Kidney glomerular epithelial cell (primary cell): ENCODE measurements at regions not wholly inside any gene's neighbourhood (a gene's known extent, or its start where the extent isn't known, plus 50 kb on each side); places are given as distances from the start of the nearest gene placed in this dataset.
A peak's percentile ranks its signal among the peaks of the same experiment; 100 is the strongest.
"Not testable (repeated sequence)": the region's sequence is repeated elsewhere in the genome, so short reads cannot be mapped to it uniquely, and the experiment has no call there.

ENCODE experiments used
- DNase-seq: peaks from one replicate; lab custom pipeline; 2025; lab: John Stamatoyannopoulos, UW

DNA sequence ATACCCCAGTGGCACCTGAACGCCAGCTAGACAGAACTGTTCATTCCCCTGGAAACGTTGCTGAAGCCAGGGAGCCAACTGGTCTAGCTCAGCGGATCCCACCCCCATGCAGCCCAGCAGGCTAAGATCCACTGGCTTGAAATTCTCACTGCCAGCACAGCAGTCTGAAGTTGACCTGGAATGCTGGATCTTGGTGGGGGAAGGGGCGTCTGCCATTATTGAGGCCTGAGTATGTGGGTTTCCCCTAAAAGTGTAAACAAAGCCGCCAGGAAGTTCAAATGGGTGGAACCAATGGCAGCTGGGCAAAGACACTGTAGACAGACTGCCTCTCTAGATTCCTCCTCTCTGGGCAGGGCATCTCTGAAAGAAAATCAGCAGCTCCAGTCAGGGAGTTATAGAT lies 213.0 kb downstream of the NKX6-1 start:
- DNase-seq, result no peak

DNA sequence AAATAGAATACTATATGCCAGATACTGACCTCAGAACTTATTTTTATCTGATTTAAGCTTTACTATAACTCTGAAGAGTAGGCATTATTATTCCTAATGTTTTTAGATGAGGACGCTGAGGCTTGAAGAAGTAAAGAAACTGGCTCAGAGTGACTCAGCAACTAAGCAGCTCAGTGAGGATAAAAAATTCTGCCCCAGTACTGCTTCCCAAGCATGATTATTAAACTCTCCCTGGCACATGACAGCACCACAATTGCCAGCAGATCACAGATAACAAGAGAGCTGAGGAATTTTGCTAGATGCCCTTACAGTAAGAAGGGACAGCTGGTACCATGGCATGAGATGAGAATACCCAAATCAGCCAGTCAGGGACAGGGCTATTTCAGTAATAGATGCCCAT lies 219.4 kb downstream of the NKX6-1 start:
- DNase-seq, result peak; percentile 13

DNA sequence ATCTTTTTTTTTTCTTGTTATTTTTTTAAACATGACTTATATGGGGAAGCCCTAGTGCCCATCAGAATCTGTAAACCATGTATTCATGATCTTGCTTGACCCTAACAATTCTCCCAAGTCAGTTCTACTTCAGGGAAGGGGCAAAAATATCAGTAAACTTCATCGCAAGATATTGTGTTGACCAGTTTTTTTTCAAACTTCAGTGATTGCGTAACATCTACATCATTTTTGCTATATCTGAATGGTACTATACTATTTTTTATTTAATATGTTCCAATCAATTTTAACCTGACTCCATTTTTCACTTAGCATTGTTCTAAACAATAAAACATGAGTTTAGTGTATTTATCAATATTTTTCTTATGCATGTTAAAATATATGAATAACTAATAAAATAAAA lies 221.2 kb downstream of the NKX6-1 start:
- DNase-seq, result no peak

DNA sequence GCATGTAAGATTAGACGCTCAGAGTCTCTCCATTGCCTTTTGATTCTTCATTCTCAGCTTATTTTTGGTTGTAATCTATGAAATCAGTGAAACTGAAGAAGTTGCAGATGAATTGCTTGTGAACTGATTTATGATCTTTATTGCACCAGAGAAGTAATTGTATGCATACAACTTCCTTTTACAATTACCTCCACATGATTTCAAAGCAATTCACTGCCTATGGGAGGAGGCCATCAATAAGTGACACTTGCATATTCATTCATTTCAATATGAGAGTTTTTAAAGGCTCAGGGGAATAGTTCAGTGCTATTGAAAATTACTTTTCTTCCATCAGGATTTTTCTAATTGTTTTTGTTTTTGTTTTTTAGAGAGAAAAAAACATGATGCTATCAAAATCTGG lies 222.3 kb downstream of the NKX6-1 start:
- DNase-seq, result no peak

DNA sequence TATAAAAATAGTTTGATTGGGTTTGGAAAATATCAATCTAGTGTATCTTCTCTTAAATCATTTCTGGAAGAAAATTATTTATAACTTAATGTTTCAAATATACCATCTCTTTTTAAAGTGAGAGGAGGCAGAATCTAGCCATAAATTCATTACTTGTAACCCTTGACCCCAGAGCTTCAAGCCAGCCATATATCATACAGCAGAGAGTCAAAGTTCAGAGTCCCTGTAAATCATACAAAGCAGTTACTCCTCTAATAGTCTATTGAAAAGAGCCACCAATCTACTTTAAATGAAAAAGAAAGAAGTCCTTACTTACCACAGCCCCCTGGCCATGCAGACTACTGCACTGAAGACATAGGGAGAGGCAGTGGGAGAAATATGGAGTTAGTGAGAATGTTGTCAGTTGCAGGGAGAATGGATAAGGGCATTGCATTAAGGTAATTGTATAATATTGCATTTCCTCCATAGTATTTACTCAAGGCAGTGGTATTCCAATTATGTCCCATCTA lies 229.5 kb downstream of the NKX6-1 start:
- DNase-seq, result no peak

DNA sequence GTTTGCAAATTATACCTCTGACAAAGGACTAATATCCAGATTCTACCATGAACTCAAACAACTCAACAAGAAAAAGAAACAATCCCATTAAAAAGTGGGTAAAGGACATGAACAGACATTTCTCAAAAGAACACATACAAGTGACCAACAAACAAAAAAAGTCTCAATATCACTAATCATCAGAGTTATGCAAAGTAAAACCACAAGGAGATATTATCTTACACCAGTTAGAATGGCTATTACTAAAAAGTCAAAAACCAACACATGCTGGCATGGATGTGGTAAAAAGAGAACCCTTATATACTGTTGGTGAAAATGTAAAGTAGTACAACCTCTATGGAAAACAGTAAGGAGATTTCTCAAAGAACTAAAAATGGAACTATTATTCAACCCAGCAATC lies 234.4 kb downstream of the NKX6-1 start:
- no peak for DNase-seq

DNA sequence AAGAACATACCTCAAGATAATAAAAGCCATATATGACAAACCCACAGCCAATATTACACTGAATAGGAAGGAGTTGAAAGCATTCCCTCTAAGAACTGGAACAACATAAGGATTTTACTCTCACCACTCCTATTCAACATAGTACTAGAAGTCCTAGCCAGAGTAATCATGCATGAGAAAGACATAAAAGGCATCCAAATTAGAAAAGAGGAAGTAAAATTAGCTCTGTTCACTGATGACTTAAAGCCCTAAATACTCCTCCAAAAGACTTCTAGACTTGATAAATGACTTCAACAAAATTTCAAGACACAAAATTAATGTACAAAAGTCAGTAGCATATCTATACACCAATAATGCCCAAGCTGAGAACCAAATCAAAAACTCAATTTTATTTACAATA lies 235.7 kb downstream of the NKX6-1 start:
- no peak for DNase-seq

DNA sequence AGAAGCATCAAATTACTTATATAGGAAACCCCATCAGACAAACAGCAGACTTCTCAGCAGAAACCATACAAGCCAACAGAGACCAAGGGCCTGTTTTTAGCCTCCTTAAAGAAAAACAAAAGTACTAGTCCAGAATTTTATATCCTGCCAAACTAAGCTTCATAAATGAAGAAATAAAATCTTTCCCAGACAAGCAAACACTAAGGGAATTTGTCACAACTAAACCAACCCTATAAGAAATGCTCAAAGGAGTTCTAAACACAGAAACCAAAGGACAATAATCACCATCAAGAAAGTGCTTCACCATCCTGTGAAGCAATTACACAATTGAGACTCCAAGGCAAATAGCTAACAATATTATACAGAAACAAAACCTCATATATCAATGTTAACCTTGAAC lies 238.6 kb downstream of the NKX6-1 start:
- no peak for DNase-seq

DNA sequence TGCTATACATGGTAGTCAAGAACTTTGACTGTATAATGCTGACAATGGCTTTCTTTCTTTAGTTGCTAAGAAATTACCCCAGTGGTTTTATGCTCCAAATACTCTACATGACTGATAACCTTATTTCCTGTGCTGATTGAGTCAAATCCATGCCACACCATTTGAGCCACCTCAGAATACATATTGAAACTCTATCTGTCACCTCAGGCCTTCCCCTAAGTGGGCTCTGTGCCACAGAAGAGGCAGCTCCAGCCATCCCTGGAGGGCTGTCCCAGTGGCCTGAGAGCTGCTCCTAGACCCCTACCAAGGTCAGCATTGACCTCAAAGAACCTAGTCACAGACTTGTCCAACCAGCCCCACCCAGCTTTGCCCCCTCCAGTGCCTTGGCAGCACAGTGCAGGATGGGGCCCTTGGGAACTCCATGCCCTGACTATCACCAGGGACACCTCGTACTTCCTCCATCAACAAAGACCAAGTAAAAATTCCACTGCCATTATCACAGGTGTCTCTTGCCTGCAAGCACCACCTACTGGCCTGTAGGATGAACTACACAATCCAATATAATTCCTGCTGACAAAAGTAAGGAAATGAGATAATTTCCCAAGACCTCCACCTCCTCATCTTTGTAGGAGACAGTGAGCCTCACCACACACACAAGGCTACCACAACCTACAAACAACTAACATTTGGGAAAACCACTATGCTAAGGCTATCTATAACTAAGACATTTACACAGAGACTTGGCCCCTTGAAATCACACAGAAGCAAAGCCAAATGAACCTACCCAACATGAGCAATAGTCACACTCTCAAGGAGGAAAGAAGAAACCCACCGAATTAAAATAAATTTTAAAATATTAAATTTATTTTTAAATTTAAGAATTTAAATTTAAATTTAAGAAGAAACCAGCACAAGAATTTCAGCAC lies 239.9 kb downstream of the NKX6-1 start:
- DNase-seq, result peak; percentile 48

DNA sequence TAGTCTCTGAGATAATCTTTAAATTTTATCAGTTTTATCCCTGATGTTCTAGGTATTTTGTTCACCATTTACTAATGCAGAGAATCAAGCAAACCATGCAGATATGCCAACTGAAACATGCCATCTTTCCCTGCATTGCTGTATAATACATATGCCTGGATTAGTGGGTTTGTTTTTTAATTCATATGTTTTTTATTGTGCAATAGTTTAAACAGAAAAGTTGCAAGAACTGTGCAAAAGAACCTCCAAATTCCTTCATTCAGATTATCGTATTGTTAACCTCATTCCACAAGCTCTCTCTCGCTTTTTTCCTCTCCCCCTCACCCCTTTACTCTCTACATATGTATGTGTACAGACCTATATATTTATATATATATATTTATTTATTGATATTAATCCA lies 244.6 kb downstream of the NKX6-1 start:
- DNase-seq, result no peak

DNA sequence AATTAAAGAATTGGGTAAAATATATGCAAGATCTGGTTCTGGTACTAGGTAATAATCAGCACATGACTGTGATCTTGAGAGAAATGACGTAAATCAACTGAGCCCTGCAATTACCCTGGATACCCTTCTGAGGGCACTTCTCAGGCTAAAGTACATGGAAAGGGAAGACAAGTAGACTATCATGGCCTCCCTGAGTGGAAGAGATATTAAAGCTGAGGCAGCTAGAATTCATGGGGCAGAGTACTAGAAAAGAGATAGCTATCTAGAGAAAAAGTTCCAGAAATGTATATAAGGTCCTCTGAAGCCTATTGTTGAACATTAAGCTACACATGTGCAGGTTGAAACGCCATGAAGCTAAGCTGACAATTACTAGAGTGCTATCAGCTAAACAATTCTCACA lies 249.6 kb downstream of the NKX6-1 start:
- no peak for DNase-seq

DNA sequence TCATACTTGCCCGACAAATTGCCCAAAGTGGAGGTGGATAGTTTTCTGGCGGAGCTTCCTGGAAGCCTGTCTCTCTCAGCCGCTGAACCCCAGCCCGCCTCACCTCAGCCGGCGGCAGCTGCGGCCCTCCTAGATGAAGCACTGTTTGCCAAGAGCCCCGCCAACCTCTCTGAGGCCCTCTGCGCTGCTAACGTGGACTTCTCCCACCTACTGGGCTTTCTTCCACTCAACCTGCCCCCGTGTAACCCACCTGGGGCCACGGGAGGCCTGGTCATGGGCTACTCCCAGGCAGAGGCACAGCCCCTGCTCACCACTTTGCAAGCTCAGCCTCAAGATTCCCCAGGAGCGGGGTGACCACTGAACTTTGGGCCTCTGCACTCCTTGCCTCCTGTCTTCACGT lies 254.1 kb downstream of the NKX6-1 start:
- DNase-seq, result not testable (repeated sequence)

DNA sequence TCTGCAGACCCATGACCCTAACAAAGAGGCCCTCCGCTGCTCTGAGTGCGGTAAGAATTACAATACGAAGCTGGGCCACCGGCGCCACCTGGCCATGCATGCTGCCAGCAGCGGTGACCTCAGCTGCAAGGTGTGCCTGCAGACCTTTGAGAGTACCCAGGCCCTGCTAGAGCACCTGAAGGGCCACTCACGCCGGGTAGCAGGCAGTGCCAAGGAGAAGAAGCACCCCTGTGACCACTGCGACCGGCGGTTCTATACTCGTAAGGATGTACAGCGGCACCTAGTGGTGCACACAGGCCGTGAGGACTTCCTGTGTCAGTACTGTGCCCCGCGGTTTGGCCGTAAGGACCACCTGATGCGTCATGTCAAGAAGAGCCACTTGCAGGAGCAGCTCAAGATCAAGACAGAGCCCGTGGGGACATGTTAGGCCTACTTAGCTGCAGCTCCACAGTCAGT lies 254.7 kb downstream of the NKX6-1 start:
- not testable (repeated sequence) for DNase-seq

DNA sequence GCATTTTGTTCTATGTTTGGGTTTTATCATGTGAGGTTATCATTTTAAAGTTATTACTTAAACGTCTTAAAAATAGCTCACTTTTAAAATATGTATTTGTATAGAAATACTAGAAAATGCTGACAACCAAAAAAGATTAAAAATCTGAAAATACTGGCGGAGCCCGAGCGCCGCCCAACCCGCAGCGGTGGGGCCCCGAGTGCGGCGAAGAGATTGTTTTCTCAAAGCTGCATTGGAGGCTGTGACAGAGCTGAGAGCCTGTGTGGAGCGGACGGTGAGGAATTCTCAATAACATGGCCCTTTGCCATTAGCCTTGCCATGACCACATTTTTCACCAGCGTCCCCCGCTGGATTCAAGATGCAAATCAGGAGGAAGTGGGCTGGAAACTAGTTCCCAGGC lies 255.4 kb downstream of the NKX6-1 start:
- DNase-seq, result no peak

DNA sequence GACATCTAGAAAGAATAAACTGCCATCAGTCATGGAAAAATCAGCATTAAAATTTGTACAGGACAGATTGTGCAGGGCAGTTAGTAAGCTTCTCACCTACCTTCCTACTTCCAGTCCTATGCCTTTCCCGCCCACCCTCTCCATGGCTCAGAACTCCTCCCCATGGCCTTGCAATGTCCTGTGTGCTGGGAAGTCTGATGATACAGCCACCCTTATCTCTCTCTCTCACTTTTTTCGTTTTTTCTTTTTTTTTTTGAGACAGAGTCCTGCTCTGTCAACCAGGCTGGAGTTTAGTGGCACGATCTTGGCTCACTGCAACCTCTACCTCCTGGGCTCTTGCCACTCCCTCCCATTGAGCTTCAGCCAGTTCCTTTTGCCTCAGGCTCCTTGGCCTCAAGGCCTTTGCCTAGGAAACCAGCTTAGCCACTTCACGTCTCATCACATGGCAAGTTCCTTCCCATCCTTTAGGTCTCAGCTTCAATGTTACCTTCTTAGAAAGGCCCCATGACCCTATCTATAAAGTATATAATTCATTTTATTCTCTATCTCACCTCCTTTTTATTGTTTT lies 259.7 kb downstream of the NKX6-1 start:
- DNase-seq, result no peak

DNA sequence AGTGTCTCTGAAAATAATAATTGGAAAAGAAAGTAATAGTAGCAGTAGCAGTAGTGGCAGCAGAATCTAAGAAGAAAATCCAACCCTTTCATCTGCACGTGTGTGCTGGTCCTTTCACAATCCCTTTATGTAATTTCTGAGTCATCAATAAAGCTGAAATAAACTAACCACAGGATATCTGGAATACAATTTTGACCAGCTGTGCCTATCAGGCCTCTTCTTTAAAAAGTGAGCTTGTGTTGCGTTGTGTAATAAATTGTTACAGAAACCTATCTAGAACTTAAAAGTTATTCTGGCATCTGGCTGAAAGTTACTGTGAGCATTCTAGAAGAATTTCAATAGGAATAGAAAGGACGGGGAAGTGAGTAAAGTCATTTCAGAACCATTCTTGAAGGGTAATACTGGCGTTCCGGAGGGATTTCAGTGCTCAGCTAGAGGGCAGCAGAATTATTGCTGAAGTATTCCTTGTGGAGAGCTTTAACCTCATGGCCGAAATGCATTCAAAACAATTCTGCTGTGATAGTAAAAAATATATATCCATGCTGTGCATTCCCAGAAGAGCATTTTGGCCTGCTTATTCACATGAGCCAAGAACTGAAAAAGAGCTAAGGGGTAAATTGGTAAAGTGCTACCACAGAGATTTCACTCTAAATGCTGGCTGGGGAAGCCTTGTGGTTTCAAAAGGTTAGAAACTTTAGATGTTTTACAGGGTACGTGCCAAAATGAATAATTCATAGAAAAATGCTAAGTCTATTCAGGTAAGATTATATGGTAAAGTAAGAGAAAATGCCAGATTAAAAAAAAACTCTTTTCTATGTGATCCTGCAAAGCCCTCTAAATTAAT lies 260.6 kb downstream of the NKX6-1 start:
- DNase-seq, result no peak

DNA sequence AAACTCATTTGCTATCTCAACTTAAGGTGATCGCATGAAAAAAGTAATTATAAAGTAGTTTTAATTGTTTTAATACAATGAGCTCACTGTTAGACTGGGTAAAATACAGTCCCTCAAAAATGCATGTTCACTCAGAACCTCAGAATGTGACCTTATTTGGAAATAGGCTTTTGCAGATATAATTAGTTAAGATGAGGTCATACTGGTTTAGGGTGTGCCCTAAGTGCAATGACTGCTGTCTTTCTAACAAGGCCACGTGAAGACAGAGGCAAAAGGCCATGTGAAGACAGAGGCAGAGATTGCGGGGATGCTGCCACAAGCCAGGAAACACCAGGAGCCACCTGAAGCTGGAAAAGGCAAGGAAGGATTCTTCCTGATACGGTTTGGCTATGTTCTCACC lies 262.1 kb downstream of the NKX6-1 start:
- no peak for DNase-seq

DNA sequence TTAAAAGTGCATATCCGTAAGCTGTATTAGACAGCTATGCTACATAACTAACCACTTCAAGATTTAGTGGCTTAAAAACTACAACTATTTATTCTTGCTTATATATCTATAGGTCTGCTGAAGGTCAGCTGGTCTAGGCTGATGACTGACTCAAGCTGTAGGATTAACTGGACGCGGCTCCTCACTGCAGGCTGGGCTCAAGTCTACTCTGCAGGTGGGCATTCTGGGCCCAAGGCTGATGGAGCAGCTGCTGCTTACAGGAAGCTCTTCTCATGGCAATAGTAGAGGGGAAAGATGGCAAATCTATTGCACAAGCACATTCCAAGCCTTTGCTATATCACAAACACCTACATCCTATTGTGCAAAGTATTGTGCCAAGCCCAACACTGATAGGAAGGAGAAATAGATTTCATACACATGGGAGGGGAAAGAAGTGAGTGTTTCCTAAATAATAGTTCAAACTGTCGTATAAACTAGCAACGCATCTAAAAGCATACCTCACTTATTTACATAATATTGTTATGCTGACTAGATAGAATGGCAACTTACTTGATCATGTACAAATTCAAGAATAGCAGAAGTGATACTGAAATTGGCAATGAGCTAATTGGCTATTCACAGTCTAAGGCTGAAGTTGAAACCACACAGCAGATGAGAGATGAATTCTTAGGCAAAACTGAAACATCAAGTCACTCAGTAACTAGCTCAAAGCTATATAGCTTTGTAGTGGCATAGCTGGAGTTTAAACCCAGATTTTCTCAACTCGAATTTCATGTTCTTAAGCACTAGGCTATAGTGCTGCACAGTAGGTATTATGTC lies 263.8 kb downstream of the NKX6-1 start:
- DNase-seq, result no peak

DNA sequence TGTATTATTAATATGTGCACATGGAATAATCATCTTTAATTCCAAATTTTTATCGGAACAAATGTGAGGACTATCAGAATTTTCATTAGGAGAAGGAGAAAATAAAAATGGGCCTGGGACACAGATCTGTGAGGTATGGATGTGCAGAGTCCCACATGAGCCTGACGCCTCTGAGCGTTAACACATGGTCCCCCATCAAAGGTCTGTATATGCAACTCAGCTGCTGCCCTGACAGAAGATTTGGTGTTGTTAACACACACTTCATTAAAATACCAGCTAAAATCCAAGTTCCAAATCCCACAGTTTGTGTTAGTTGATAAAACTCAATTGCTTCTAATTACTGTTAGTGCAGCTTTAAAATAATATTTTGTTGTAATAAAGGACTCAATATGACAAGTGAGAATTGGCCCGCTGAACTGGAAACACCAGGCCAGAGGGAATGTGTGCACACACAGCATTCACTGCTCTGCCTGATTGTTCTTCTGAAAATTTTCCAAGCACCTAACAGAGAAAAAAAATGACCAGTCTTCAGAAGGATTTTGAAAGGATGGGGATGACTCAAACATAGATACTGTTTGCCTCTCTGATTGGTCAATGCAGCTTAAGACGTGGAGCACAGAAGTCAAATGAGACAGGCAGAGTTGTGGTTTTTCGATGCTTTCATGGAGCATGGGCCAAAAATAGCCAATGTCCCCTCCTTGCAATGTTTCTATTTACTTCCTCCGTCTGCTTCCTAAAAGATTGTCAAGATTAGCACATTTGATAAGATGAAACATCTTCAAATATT lies 266.6 kb downstream of the NKX6-1 start:
- DNase-seq, result no peak

DNA sequence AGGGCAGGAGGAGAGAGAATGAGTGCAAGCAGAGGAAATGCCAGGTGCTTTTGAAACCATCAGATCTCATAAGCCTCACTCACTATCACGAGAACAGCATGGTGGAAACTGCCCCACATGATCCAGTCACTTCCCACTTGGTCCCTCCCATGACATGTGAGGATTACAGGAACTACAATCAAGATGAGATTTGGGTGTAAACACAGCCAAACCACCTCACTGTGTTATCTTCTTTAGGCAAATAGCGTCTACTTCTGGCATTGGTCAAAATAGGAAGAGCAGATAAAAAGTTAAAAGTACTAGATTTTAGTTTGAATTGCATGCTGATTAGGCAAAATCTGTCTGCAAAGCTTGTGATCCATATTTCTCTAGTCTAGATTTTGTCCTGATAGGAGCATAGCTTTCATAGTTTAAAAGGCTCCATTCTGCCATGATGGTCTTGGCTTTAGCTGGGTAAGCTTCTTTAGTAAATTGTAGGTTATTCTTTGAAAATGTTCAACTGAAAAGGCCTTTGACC lies 267.5 kb downstream of the NKX6-1 start:
- DNase-seq, result no peak

DNA sequence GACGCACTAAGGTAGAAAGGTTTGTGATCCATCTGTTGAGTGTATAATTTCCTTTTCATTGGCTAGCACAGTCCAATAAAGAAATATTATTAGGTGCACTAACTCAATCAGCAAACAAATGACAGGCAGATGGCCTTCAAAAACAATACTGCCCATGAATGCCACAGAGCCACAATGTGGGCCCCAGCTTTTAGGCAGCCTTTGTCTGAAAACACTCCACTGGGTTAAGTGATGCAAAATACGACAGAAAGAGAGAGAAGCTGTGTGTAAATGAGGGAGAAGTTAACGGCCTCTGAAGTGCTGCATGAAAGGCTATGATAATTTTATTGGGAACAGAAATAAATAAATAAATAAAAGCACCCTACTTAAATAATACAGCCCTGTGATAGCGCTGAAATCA lies 274.6 kb downstream of the NKX6-1 start:
- DNase-seq, result no peak
